NB4 (cell line): ENCODE measurements at regions not wholly inside any gene's neighbourhood (a gene's known extent, or its start where the extent isn't known, plus 50 kb on each side); places are given as distances from the start of the nearest gene placed in this dataset.

Source experiments
- DNase-seq: peaks from one replicate; pipeline ENCODE4 v3.0.0; 2010; ENCODE audit warnings: low read depth
- H3K4me3 ChIP-seq: one replicate; pipeline ENCODE4 v1.5.1; 2011; ENCODE audit warnings: mild to moderate bottlenecking, low read depth, low read length, moderate library complexity
- CTCF ChIP-seq: IDR thresholded peaks from one replicate; pipeline ENCODE4 v1.5.1; 2012; ENCODE audit warnings: low read depth, low read length
- MAX ChIP-seq: IDR thresholded peaks from 2 replicates; pipeline ENCODE4 v1.6.1; 2011; ENCODE audit warnings: low read depth, low read length
- MYC ChIP-seq: IDR thresholded peaks from 2 replicates; pipeline ENCODE4 v1.6.1; 2011; ENCODE audit warnings: low read depth, low read length
- POLR2A ChIP-seq: IDR thresholded peaks from 2 replicates; pipeline ENCODE4 v1.6.1; 2011; ENCODE audit warnings: mild to moderate bottlenecking; ENCODE audit not compliant: insufficient read length; ENCODE audit errors: extremely low read depth

- DNase-seq: no peak
- no peak overlapping the region for H3K4me3 ChIP-seq
- TF ChIP-seq MAX (no peak), CTCF (no peak), MYC (no peak), POLR2A (no peak)
Observed at GRCh38 chr1:101511202-101511891, 274.5 kb downstream of the S1PR1 start.

- TF ChIP-seq MYC (no peak), CTCF (peak; percentile 60)
- no peak overlapping the region for H3K4me3 ChIP-seq
- DNase-seq: peak; percentile 42
Observed at GRCh38 chr1:101520302-101520701, 283.5 kb downstream of the S1PR1 start.

- no peak overlapping the region for H3K4me3 ChIP-seq
- TF ChIP-seq MAX (no peak), CTCF (no peak), POLR2A (no peak)
- DNase-seq: no peak
Observed at GRCh38 chr1:101522486-101522885, 285.7 kb downstream of the S1PR1 start.

- no peak for TF ChIP-seq POLR2A
- no peak for TF ChIP-seq CTCF
- TF ChIP-seq MAX: no peak
- no peak for TF ChIP-seq MYC
- H3K4me3 ChIP-seq: no peak overlapping the region
- no peak for DNase-seq
Observed at GRCh38 chr1:101526813-101527212, 290.0 kb downstream of the S1PR1 start.

- H3K4me3 ChIP-seq: no peak overlapping the region
- TF ChIP-seq POLR2A (no peak), MYC (no peak)
- DNase-seq: no peak
Observed at GRCh38 chr1:101532377-101532776, 295.6 kb downstream of the S1PR1 start.

- TF ChIP-seq POLR2A (no peak), MAX (no peak), CTCF (no peak), MYC (no peak)
- H3K4me3 ChIP-seq: no peak overlapping the region
- no peak for DNase-seq
Observed at GRCh38 chr1:101540161-101540560, 303.3 kb downstream of the S1PR1 start.
